HEK293 (cell line): ENCODE measurements at regions not wholly inside any gene's neighbourhood (a gene's known extent, or its start where the extent isn't known, plus 50 kb on each side); places are given as distances from the start of the nearest gene placed in this dataset.

ENCODE experiments used
- CTCF ChIA-PET: fragments of 350-600 bp; formaldehyde crosslinking; extraction: SDS; loops from one replicate; lab custom pipeline; 2021; ENCODE audit warnings: antibody characterized with exemption; lab: Yijun Ruan, JAX
- POLR2A ChIA-PET: fragments of 300-600 bp; formaldehyde crosslinking; extraction: SDS; loops from one replicate; lab custom pipeline; 2020; ENCODE audit warnings: antibody characterized with exemption, inconsistent platforms; lab: Yijun Ruan, JAX
- H3K27ac ChIP-seq: fragments of 200-500 bp; sonication (Bioruptor generic); 2 replicates; pipeline ENCODE4 v1.5.1; 2014; ENCODE audit warnings: low read depth, low read length, control low read depth, inconsistent platforms; ENCODE audit errors: extremely low read depth
- H3K36me3 ChIP-seq, 2 experiments: fragments of 200-500 bp in 1 of 2; sonication (Bioruptor generic) in 1 of 2; 1 replicate in 1 of 2; 2 replicates in 1 of 2; pipeline ENCODE4 v1.5.1; 2014 to 2017; ENCODE audit warnings: inconsistent platforms in 2 of 2, low read length in 2 of 2; ENCODE audit not compliant: control insufficient read depth in 2 of 2, insufficient read depth in 1 of 2
- H3K4me1 ChIP-seq: fragments of 200-500 bp; sonication (Bioruptor generic); 2 replicates; pipeline ENCODE4 v1.5.1; 2014; ENCODE audit warnings: mild to moderate bottlenecking, low read length, inconsistent platforms; ENCODE audit not compliant: control insufficient read depth, insufficient read depth
- H3K4me3 ChIP-seq: 2 replicates; pipeline ENCODE4 v1.5.1; 2011; ENCODE audit warnings: low read depth, mild to moderate bottlenecking, control low read depth, low read length, moderate library complexity
- H3K9me3 ChIP-seq: fragments of 200-500 bp; sonication (Bioruptor generic); 2 replicates; pipeline ENCODE4 v1.5.1; 2014; ENCODE audit warnings: low read depth, low read length, inconsistent platforms; ENCODE audit not compliant: control insufficient read depth, insufficient read depth
- GFI1B ChIP-seq: fragments of 450-650 bp; formaldehyde crosslinking; IDR thresholded peaks from 2 replicates; pipeline ENCODE4 v1.5.1; 2016; ENCODE audit warnings: missing biosample characterization, missing genetic modification characterization
- HOXA7 ChIP-seq: sonication (generic); formaldehyde crosslinking; IDR thresholded peaks from 2 replicates; pipeline ENCODE4 v1.8.1; 2022; ENCODE audit warnings: missing genetic modification reagents, borderline replicate concordance
- KLF8 ChIP-seq: fragments of 450-650 bp; formaldehyde crosslinking; IDR thresholded peaks from 2 replicates; pipeline ENCODE4 v1.5.1; 2016; ENCODE audit warnings: missing biosample characterization, missing genetic modification characterization
- REPIN1 ChIP-seq: fragments of 450-650 bp; formaldehyde crosslinking; IDR thresholded peaks from 2 replicates; pipeline ENCODE4 v1.5.1; 2017; ENCODE audit warnings: missing biosample characterization, missing genetic modification characterization, low read depth
- SCRT1 ChIP-seq: fragments of 450-650 bp; formaldehyde crosslinking; IDR thresholded peaks from 2 replicates; pipeline ENCODE4 v1.5.1; 2016; ENCODE audit warnings: missing biosample characterization, missing genetic modification characterization, borderline replicate concordance
- WT1 ChIP-seq: fragments of 450-650 bp; formaldehyde crosslinking; IDR thresholded peaks from 2 replicates; pipeline ENCODE4 v1.5.1; 2016; ENCODE audit warnings: missing biosample characterization, missing genetic modification characterization
- YY1 ChIP-seq: fragments of 450-650 bp; formaldehyde crosslinking; IDR thresholded peaks from 2 replicates; pipeline ENCODE4 v1.5.1; 2018; ENCODE audit warnings: missing biosample characterization, missing genetic modification characterization
- ZFHX2 ChIP-seq: fragments of 450-650 bp; formaldehyde crosslinking; conservative IDR thresholded peaks from 2 replicates; pipeline ENCODE4 v1.5.1; 2016; ENCODE audit warnings: missing biosample characterization, missing genetic modification characterization
- ZFP69B ChIP-seq: fragments of 450-650 bp; formaldehyde crosslinking; IDR thresholded peaks from 2 replicates; pipeline ENCODE4 v1.5.1; 2016; ENCODE audit warnings: missing biosample characterization, missing genetic modification characterization
- ZNF112 ChIP-seq: fragments of 450-650 bp; formaldehyde crosslinking; IDR thresholded peaks from 2 replicates; pipeline ENCODE4 v1.5.0; 2017; ENCODE audit warnings: missing biosample characterization, missing genetic modification characterization
- ZNF138 ChIP-seq: fragments of 450-650 bp; formaldehyde crosslinking; IDR thresholded peaks from 2 replicates; pipeline ENCODE4 v1.5.1; 2016; ENCODE audit warnings: missing biosample characterization, missing genetic modification characterization, borderline replicate concordance
- ZNF239 ChIP-seq: fragments of 450-650 bp; formaldehyde crosslinking; IDR thresholded peaks from 2 replicates; pipeline ENCODE4 v1.5.1; 2016; ENCODE audit warnings: missing biosample characterization, missing genetic modification characterization
- ZNF423 ChIP-seq: fragments of 450-650 bp; formaldehyde crosslinking; IDR thresholded peaks from 2 replicates; pipeline ENCODE4 v1.5.1; 2016; ENCODE audit warnings: missing biosample characterization, missing genetic modification characterization
- ZNF473 ChIP-seq: fragments of 450-650 bp; formaldehyde crosslinking; IDR thresholded peaks from 2 replicates; pipeline ENCODE4 v1.5.1; 2017; ENCODE audit warnings: missing biosample characterization, missing genetic modification characterization
- ZNF501 ChIP-seq: fragments of 450-650 bp; formaldehyde crosslinking; IDR thresholded peaks from 2 replicates; pipeline ENCODE4 v1.5.1; 2016; ENCODE audit warnings: missing biosample characterization, missing genetic modification characterization
- ZNF558 ChIP-seq: fragments of 450-650 bp; formaldehyde crosslinking; IDR thresholded peaks from 2 replicates; pipeline ENCODE4 v1.5.1; 2016; ENCODE audit warnings: missing biosample characterization, missing genetic modification characterization
- ZNF610 ChIP-seq: fragments of 450-650 bp; formaldehyde crosslinking; IDR thresholded peaks from 2 replicates; pipeline ENCODE4 v1.5.1; 2016; ENCODE audit warnings: missing biosample characterization, missing genetic modification characterization, borderline replicate concordance
- ZNF660 ChIP-seq: fragments of 450-650 bp; IDR thresholded peaks from 2 replicates; pipeline ENCODE4 v1.5.1; 2018; ENCODE audit warnings: missing biosample characterization, mild to moderate bottlenecking, missing genetic modification characterization
- ZNF785 ChIP-seq: fragments of 450-650 bp; formaldehyde crosslinking; IDR thresholded peaks from 2 replicates; pipeline ENCODE4 v1.5.1; 2016; ENCODE audit warnings: missing biosample characterization, missing genetic modification characterization
- ZNF843 ChIP-seq: fragments of 450-650 bp; formaldehyde crosslinking; IDR thresholded peaks from 2 replicates; pipeline ENCODE4 v1.5.1; 2016; ENCODE audit warnings: missing biosample characterization, missing genetic modification characterization
- TF ChIP-seq, protein P1 (sequence below): fragments of 450-650 bp; IDR thresholded peaks from 2 replicates; pipeline ENCODE4 v1.5.1; 2018; ENCODE audit warnings: missing biosample characterization, mild to moderate bottlenecking, missing genetic modification characterization
- TF ChIP-seq, protein P2 (sequence below): fragments of 450-650 bp; formaldehyde crosslinking; IDR thresholded peaks from 2 replicates; pipeline ENCODE4 v1.5.1; 2017; ENCODE audit warnings: missing biosample characterization, missing genetic modification characterization
- TF ChIP-seq, protein P3 (sequence below): sonication (generic); formaldehyde crosslinking; IDR thresholded peaks from 2 replicates; pipeline ENCODE4 v1.8.1; 2022; ENCODE audit warnings: mild to moderate bottlenecking, moderate library complexity, missing genetic modification reagents
- TF ChIP-seq, protein P4 (sequence below): fragments of 450-650 bp; formaldehyde crosslinking; IDR thresholded peaks from 2 replicates; pipeline ENCODE4 v1.5.1; 2016; ENCODE audit warnings: missing biosample characterization, missing genetic modification characterization
- TF ChIP-seq, protein P5 (sequence below): fragments of 450-650 bp; formaldehyde crosslinking; IDR thresholded peaks from 2 replicates; pipeline ENCODE4 v1.5.1; 2016; ENCODE audit warnings: missing biosample characterization, missing genetic modification characterization
- TF ChIP-seq, protein P6 (sequence below): fragments of 450-650 bp; formaldehyde crosslinking; IDR thresholded peaks from 2 replicates; pipeline ENCODE4 v1.5.1; 2016; ENCODE audit warnings: missing biosample characterization, missing genetic modification characterization

DNA sequence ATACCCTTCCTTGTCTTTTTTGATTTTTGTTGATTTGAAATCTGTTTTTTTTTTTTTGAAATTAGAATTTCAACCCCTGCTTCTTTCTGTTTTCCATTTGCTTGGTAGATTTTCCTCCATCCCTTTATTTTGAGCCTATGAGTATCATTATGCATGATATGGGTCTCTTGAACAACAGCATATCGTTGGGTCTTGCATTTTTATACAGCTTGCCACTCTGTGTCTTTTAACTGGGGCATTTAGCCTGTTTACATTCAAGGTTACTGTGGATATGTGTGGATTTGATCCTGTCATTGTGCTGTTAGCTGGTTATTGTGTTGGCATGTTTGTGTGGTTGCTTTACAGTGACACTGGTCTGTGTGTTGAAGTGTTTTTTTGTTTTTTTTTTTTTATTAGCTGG, 99.7 kb upstream of the P3H2 start (continued):
- TF ChIP-seq, protein P1, sequence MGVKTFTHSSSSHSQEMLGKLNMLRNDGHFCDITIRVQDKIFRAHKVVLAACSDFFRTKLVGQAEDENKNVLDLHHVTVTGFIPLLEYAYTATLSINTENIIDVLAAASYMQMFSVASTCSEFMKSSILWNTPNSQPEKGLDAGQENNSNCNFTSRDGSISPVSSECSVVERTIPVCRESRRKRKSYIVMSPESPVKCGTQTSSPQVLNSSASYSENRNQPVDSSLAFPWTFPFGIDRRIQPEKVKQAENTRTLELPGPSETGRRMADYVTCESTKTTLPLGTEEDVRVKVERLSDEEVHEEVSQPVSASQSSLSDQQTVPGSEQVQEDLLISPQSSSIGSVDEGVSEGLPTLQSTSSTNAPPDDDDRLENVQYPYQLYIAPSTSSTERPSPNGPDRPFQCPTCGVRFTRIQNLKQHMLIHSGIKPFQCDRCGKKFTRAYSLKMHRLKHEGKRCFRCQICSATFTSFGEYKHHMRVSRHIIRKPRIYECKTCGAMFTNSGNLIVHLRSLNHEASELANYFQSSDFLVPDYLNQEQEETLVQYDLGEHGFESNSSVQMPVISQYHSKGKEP (tag by site-specific recombination), result no peak
- TF ChIP-seq GFI1B (tag by site-specific recombination), result no peak
- no peak for TF ChIP-seq WT1 (tag by site-specific recombination)

DNA sequence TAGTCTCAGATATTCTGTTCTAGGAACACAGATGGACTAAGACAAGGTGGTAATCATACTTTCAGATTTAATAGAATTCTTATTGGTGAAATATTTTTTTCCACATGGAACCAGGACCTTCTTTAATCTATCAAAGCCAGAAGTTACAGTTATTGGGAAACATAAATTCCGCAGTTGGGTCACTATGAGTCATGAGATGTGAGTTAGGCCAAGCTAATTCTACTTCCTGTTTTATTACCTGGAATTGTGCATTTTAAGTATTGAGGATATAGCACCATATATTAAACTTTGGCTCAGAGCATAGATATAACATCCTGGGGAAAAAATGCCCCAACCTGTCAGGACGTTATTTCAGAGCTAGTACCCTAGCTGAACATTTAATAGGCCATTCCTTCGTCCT, 96.4 kb upstream of the P3H2 start:
- TF ChIP-seq YY1 (tag by site-specific recombination) (no peak), ZNF610 (tag by site-specific recombination) (no peak), ZNF785 (tag by site-specific recombination) (no peak), KLF8 (no peak), ZNF423 (tag by site-specific recombination) (no peak), ZNF239 (tag by site-specific recombination) (no peak), ZNF660 (tag by site-specific recombination) (no peak), ZNF112 (tag by site-specific recombination) (no peak), ZFP69B (tag by site-specific recombination) (no peak), ZFHX2 (tag by site-specific recombination) (no peak), HOXA7 (CRISPR knock-in tag) (no peak), SCRT1 (tag by site-specific recombination) (no peak), ZNF473 (tag by site-specific recombination) (no peak), ZNF558 (no peak)
- TF ChIP-seq, protein P2, sequence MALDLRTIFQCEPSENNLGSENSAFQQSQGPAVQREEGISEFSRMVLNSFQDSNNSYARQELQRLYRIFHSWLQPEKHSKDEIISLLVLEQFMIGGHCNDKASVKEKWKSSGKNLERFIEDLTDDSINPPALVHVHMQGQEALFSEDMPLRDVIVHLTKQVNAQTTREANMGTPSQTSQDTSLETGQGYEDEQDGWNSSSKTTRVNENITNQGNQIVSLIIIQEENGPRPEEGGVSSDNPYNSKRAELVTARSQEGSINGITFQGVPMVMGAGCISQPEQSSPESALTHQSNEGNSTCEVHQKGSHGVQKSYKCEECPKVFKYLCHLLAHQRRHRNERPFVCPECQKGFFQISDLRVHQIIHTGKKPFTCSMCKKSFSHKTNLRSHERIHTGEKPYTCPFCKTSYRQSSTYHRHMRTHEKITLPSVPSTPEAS (tag by site-specific recombination), result no peak
- TF ChIP-seq, protein P3, sequence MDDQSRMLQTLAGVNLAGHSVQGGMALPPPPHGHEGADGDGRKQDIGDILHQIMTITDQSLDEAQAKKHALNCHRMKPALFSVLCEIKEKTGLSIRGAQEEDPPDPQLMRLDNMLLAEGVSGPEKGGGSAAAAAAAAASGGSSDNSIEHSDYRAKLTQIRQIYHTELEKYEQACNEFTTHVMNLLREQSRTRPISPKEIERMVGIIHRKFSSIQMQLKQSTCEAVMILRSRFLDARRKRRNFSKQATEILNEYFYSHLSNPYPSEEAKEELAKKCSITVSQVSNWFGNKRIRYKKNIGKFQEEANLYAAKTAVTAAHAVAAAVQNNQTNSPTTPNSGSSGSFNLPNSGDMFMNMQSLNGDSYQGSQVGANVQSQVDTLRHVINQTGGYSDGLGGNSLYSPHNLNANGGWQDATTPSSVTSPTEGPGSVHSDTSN (CRISPR knock-in tag), result no peak
- TF ChIP-seq, protein P4, sequence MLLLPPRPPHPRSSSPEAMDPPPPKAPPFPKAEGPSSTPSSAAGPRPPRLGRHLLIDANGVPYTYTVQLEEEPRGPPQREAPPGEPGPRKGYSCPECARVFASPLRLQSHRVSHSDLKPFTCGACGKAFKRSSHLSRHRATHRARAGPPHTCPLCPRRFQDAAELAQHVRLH (tag by site-specific recombination), result no peak
- POLR2A ChIA-PET, result no interaction called here
- CTCF ChIA-PET, result interaction anchor here (1.2 kb wide), 1 partner anchor 105 kb away, joined by 3 read pairs; the partner anchor contains the start of gene CLDN1
- H3K9me3 ChIP-seq, result no peaks in the 10 kb centered on the region
- no peaks in the 10 kb centered on the region for H3K36me3 ChIP-seq
- no peak overlapping the region for H3K27ac ChIP-seq
- H3K4me1 ChIP-seq, result no peaks in the 10 kb centered on the region
- H3K4me3 ChIP-seq, result no peak overlapping the region

DNA sequence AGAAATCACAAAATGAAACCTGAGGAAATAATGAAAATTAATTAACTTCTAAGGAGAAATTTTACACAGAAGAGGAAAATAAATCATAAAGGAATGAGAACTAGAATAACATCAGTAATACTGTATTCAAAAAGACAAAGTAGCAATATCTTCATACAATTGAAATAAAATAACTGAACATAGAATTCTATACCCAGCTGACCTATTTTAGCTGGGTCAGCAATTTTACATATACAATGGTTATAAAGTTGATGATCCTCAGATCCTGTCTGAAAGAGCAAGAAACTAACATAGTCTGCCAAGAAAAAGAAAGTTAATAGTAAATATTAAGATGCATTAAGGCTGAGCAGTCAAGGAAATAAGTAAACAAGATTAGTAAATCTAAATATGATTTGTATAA, 93.0 kb upstream of the P3H2 start:
- ChIA-PET CTCF (interaction anchor here (0.5 kb wide), 1 partner anchor 11 kb away, joined by 3 read pairs; no protein-coding TSS in a partner anchor), POLR2A (no interaction called here)
- no peaks in the 10 kb centered on the region for H3K9me3 ChIP-seq
- H3K4me1 ChIP-seq, result no peaks in the 10 kb centered on the region
- H3K4me3 ChIP-seq, result no peak overlapping the region
- H3K36me3 ChIP-seq, result no peaks in the 10 kb centered on the region
- no peak overlapping the region for H3K27ac ChIP-seq
- TF ChIP-seq, protein P5, sequence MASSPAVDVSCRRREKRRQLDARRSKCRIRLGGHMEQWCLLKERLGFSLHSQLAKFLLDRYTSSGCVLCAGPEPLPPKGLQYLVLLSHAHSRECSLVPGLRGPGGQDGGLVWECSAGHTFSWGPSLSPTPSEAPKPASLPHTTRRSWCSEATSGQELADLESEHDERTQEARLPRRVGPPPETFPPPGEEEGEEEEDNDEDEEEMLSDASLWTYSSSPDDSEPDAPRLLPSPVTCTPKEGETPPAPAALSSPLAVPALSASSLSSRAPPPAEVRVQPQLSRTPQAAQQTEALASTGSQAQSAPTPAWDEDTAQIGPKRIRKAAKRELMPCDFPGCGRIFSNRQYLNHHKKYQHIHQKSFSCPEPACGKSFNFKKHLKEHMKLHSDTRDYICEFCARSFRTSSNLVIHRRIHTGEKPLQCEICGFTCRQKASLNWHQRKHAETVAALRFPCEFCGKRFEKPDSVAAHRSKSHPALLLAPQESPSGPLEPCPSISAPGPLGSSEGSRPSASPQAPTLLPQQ (tag by site-specific recombination), result no peak
- TF ChIP-seq ZNF501 (tag by site-specific recombination) (no peak), ZNF843 (tag by site-specific recombination) (no peak), REPIN1 (tag by site-specific recombination) (no peak), ZNF138 (tag by site-specific recombination) (no peak)
- TF ChIP-seq, protein P2 (tag by site-specific recombination), result no peak
- TF ChIP-seq, protein P6, sequence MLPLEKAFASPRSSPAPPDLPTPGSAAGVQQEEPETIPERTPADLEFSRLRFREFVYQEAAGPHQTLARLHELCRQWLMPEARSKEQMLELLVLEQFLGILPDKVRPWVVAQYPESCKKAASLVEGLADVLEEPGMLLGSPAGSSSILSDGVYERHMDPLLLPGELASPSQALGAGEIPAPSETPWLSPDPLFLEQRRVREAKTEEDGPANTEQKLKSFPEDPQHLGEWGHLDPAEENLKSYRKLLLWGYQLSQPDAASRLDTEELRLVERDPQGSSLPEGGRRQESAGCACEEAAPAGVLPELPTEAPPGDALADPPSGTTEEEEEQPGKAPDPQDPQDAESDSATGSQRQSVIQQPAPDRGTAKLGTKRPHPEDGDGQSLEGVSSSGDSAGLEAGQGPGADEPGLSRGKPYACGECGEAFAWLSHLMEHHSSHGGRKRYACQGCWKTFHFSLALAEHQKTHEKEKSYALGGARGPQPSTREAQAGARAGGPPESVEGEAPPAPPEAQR (tag by site-specific recombination), result no peak
